ENCODE measurements at regions not wholly inside any gene's neighbourhood (a gene's known extent, or its start where the extent isn't known, plus 50 kb on each side); places are given as distances from the start of the nearest gene placed in this dataset.

DNA sequence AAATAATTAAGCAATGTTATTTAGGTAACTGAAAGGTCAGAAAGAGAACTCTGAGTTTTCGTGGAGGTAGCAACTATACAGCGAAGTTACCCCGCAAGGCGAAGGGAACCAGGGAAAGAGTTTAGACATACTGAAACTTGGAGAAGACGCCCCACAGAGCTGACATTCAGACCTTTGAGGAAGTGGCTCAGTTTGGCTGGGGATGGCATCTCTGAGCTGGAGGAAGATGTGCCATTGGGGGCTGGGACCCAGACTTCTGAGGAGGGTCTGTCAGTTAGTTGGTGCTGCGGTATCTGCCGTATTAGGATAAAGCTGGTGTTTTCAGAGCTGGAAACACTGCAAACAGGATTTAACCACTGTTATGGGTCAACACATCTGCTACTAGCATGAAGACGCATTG lies 156.6 kb downstream of the ANKRD50 start:
- 91 to 94% methylated on average over 8 of the region's 8 CpGs for WGBS, 2 donors
- intact Hi-C loops (cut with DNase I): no loop called here
- peaks cover 0 to 8% (median 0%) of the 10 kb centered on the region in 11 donors for H3K9me3 ChIP-seq
- no peaks in the 10 kb centered on the region for H3K36me3 ChIP-seq
- TF ChIP-seq, protein P1, sequence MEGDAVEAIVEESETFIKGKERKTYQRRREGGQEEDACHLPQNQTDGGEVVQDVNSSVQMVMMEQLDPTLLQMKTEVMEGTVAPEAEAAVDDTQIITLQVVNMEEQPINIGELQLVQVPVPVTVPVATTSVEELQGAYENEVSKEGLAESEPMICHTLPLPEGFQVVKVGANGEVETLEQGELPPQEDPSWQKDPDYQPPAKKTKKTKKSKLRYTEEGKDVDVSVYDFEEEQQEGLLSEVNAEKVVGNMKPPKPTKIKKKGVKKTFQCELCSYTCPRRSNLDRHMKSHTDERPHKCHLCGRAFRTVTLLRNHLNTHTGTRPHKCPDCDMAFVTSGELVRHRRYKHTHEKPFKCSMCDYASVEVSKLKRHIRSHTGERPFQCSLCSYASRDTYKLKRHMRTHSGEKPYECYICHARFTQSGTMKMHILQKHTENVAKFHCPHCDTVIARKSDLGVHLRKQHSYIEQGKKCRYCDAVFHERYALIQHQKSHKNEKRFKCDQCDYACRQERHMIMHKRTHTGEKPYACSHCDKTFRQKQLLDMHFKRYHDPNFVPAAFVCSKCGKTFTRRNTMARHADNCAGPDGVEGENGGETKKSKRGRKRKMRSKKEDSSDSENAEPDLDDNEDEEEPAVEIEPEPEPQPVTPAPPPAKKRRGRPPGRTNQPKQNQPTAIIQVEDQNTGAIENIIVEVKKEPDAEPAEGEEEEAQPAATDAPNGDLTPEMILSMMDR (IDR thresholded peaks at IDR 0.05): no peak
- ATAC-seq (no peak), DNase-seq (no peak)
- no peaks in the 10 kb centered on the region for H3K4me1 ChIP-seq
- no peaks in the 10 kb centered on the region for H3K27me3 ChIP-seq
- no peak overlapping the region for H3K27ac ChIP-seq
- no peak overlapping the region for H3K4me3 ChIP-seq

GRCh38 chr4:124564121-124564520 lies 148.4 kb downstream of the ANKRD50 start:
- H3K36me3 ChIP-seq: no peaks in the 10 kb centered on the region
- peaks cover 0 to 10% (median 0%) of the 10 kb centered on the region in 11 donors for H3K9me3 ChIP-seq
- TF ChIP-seq, protein P1 (IDR thresholded peaks at IDR 0.05): no peak
- ATAC-seq: no peak
- 44 to 63% methylated on average over 1 of the region's 1 CpG for WGBS, 2 donors
- no peaks in the 10 kb centered on the region for H3K4me1 ChIP-seq
- no peaks in the 10 kb centered on the region for H3K27me3 ChIP-seq
- intact Hi-C loops (cut with DNase I): no loop called here
- H3K27ac ChIP-seq: no peak overlapping the region
- DNase-seq: no peak
- H3K4me3 ChIP-seq: no peak overlapping the region

GRCh38 chr4:124565371-124565770 lies 147.2 kb downstream of the ANKRD50 start:
- 55 to 70% methylated on average over 4 of the region's 4 CpGs for WGBS, 2 donors
- H3K27me3 ChIP-seq: no peaks in the 10 kb centered on the region
- H3K4me3 ChIP-seq: no peak overlapping the region
- H3K27ac ChIP-seq: no peak overlapping the region
- H3K9me3 ChIP-seq: peaks cover 0 to 10% (median 0%) of the 10 kb centered on the region in 11 donors
- H3K36me3 ChIP-seq: no peaks in the 10 kb centered on the region
- ATAC-seq: no peak
- H3K4me1 ChIP-seq: no peaks in the 10 kb centered on the region
- DNase-seq: no peak
- TF ChIP-seq, protein P1 (IDR thresholded peaks at IDR 0.05): no peak
- intact Hi-C loops (cut with DNase I): no loop called here

GRCh38 chr4:124566030-124566429 lies 146.5 kb downstream of the ANKRD50 start:
- WGBS, 2 donors: 96 to 97% methylated on average over 2 of the region's 2 CpGs
- Histone ChIP-seq H3K4me3 (no peak overlapping the region), H3K27ac (no peak overlapping the region), H3K36me3 (no peaks in the 10 kb centered on the region), H3K27me3 (no peaks in the 10 kb centered on the region), H3K4me1 (no peaks in the 10 kb centered on the region), H3K9me3 (peaks cover 0 to 9% (median 0%) of the 10 kb centered on the region in 11 donors)
- DNase-seq (no peak), ATAC-seq (no peak)
- intact Hi-C loops (cut with DNase I): no loop called here
- TF ChIP-seq, protein P1 (IDR thresholded peaks at IDR 0.05): no peak
